Endometrial microvascular endothelial cells (primary cell): ENCODE measurements at regions not wholly inside any gene's neighbourhood (a gene's known extent, or its start where the extent isn't known, plus 50 kb on each side); places are given as distances from the start of the nearest gene placed in this dataset.
"Not testable (repeated sequence)": the region's sequence is repeated elsewhere in the genome, so short reads cannot be mapped to it uniquely, and the experiment has no call there.

Source experiments
- in situ Hi-C: cut with HindIII; loops from 2 replicates; pipeline ENCODE4 v1.10.0; 2017; ENCODE audit warnings: low sequenced_read_pairs, low pct_unique_long_range_greater_than_20kb; ENCODE audit errors: inconsistent ontology term

- in situ Hi-C loops, result no loop called here
Observed at GRCh38 chr7:13132314-13132713, 444.9 kb downstream of the ARL4A start.

- in situ Hi-C loops, result not testable (repeated sequence)
Observed at GRCh38 chr7:13136345-13136744, 448.9 kb downstream of the ARL4A start.

GRCh38 chr7:13139436-13139835 lies 452.0 kb downstream of the ARL4A start:
- in situ Hi-C loops, result no loop called here

GRCh38 chr7:13144673-13145072 lies 457.2 kb downstream of the ARL4A start:
- in situ Hi-C loops, result no loop called here

- in situ Hi-C loops, result no loop called here
Observed at GRCh38 chr7:13148548-13148947, 461.1 kb downstream of the ARL4A start.

GRCh38 chr7:13151978-13152377 lies 464.5 kb downstream of the ARL4A start:
- in situ Hi-C loops, result no loop called here

- in situ Hi-C loops, result no loop called here
Observed at GRCh38 chr7:13152755-13153154, 465.3 kb downstream of the ARL4A start.

GRCh38 chr7:13153266-13153665 lies 465.8 kb downstream of the ARL4A start:
- in situ Hi-C loops, result no loop called here

GRCh38 chr7:13153742-13154141 lies 466.3 kb downstream of the ARL4A start:
- in situ Hi-C loops, result no loop called here

GRCh38 chr7:13155188-13155587 lies 467.8 kb downstream of the ARL4A start:
- in situ Hi-C loops, result no loop called here

GRCh38 chr7:13159003-13159402 lies 471.6 kb downstream of the ARL4A start:
- in situ Hi-C loops, result no loop called here

- in situ Hi-C loops, result no loop called here
Observed at GRCh38 chr7:13159467-13160184, 472.2 kb downstream of the ARL4A start.

GRCh38 chr7:13161125-13161524 lies 473.7 kb downstream of the ARL4A start:
- in situ Hi-C loops, result no loop called here

- in situ Hi-C loops, result no loop called here
Observed at GRCh38 chr7:13165854-13166253, 478.4 kb downstream of the ARL4A start.

GRCh38 chr7:13166801-13167200 lies 479.4 kb downstream of the ARL4A start:
- in situ Hi-C loops, result no loop called here

- in situ Hi-C loops, result no loop called here
Observed at GRCh38 chr7:13169356-13169755, 481.9 kb downstream of the ARL4A start.

- in situ Hi-C loops, result no loop called here
Observed at GRCh38 chr7:13174991-13175390, 487.6 kb downstream of the ARL4A start.

GRCh38 chr7:13179011-13179582 lies 491.7 kb downstream of the ARL4A start:
- in situ Hi-C loops, result no loop called here

GRCh38 chr7:13179775-13180523 lies 492.5 kb downstream of the ARL4A start:
- in situ Hi-C loops, result no loop called here

- in situ Hi-C loops, result no loop called here
Observed at GRCh38 chr7:13181216-13181615, 493.8 kb downstream of the ARL4A start.
